GM13977 (cell line): ENCODE measurements at regions not wholly inside any gene's neighbourhood (a gene's known extent, or its start where the extent isn't known, plus 50 kb on each side); places are given as distances from the start of the nearest gene placed in this dataset.

Experiments
- DNase-seq: peaks from one replicate; pipeline ENCODE4 v3.0.0; 2012; ENCODE audit warnings: low spot score
- CTCF ChIP-seq: IDR thresholded peaks from 2 replicates; pipeline ENCODE4 v1.5.1; 2012; ENCODE audit warnings: mild to moderate bottlenecking, control low read depth; ENCODE audit not compliant: insufficient read depth; ENCODE audit errors: extremely low read depth, missing control alignments
- in situ Hi-C: fragments of 300-500 bp; cut with MboI; formaldehyde crosslinking; loops from one replicate; pipeline ENCODE4 v1.12.0; 2022; ENCODE audit warnings: low sequenced_read_pairs, low pct_unique_long_range_greater_than_20kb, mixed read lengths, inconsistent platforms; ENCODE audit not compliant: unreplicated experiment

DNA sequence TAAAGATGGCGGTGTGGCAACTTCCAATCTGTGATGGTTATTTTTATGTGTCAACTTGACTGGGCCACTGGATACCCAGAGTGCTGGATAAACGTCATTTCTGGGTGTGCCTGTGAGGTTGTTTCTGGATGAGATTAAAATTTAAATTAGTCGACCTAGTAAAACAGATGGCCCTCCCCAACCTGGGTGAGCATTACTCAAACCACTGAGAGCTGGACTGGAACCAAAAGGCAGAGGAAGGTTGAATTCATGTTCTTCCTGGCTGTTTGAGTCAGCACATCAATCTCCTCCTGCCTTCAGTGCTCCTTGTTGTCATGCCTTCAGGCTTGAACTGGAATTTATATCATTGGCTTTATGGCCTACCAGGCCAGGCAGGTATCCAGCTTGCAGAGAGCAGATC lies 190.8 kb upstream of the RGPD4 start:
- DNase-seq, result no peak
- TF ChIP-seq CTCF, result no peak
- in situ Hi-C loops, result no loop called here

GRCh38 chr2:107645586-107645985 lies 181.1 kb upstream of the RGPD4 start:
- no peak for TF ChIP-seq CTCF
- no peak for DNase-seq
- in situ Hi-C loops, result no loop called here

DNA sequence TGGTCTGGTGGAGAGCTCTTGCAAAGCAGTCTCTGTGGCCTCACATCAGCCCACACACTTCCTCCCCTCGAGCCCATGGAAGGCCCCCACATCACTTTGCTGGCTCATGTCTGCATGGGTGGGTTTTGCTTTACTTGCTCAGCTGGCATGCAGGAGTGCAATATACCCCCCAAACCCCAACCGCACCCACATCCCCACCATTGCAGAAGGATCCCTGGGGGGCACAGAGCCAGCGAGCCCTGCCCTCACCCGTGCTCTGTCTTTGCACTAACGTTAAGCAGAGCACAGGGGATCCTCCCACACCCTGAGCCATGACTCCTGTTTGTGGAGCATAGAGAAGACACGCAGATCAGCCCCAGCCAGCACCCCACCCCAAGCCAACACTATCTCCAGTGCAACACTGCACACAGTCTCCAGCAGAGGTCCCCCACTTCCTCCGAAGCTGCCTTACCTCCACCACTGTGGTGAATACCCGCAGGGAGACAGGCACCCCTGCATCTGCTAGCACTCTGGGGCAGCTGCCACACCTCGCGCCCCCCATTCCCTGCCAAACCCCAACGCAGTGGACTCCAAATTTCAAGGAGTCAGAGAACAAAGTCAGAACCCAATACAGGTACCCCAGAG lies 177.8 kb upstream of the RGPD4 start:
- DNase-seq, result no peak
- in situ Hi-C loops, result no loop called here
- TF ChIP-seq CTCF, result no peak

DNA sequence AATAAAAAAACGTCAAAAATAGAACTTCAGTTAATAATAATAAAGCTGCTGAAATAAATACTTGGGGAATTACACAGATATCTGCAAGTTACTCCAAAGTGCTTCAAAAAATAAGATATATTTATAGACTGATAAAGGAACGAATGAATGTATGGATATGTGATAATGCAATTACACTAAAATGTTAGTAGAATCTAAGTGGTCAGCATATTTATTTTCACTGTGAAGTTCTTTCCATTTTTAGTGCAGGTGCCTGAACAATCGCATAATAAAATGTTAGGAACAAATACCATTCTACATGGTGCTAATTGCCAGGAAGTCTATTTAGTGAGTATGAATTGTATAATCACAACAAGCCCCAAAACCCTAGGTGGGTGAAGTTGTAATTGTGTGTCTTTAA lies 169.6 kb upstream of the RGPD4 start:
- no peak for TF ChIP-seq CTCF
- DNase-seq, result no peak
- in situ Hi-C loops, result no loop called here

GRCh38 chr2:107663632-107664031 lies 163.1 kb upstream of the RGPD4 start:
- in situ Hi-C loops, result no loop called here
- DNase-seq, result no peak
- no peak for TF ChIP-seq CTCF

DNA sequence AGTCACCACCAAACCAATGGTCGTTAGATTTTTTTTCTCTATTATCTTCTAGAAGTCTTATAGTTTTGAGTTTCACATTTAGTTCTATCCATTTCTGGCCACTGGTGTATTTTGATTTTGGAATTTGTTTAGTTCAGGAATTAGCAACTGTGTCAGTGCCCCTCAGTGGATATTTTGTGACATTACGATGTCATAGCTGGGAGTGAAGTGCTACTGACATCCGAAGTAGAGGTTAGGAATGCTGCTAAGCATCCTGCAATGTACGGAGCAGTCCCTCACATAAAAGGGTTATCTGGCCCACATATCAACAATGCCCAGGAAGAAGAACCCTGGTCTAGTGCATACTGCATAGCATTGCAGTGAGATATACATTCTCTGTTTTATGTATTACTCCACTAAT lies 157.4 kb upstream of the RGPD4 start:
- DNase-seq, result no peak
- TF ChIP-seq CTCF, result no peak

GRCh38 chr2:107681936-107682335 lies 144.8 kb upstream of the RGPD4 start:
- in situ Hi-C loops, result no loop called here
- DNase-seq, result no peak
- TF ChIP-seq CTCF, result no peak

More for the DNA sequence above, 157.4 kb upstream of the RGPD4 start:
- in situ Hi-C loops, result no loop called here
